Tibial artery (tissue), 4 donors: ENCODE measurements at regions not wholly inside any gene's neighbourhood (a gene's known extent, or its start where the extent isn't known, plus 50 kb on each side); places are given as distances from the start of the nearest gene placed in this dataset.
A peak's percentile ranks its signal among the peaks of the same experiment; 100 is the strongest.
"Not testable (repeated sequence)": the region's sequence is repeated elsewhere in the genome, so short reads cannot be mapped to it uniquely, and the experiment has no call there.

Experiments
- DNase-seq, 2 donors: peaks; one replicate each; pipeline ENCODE4 v3.0.0-alpha.2; 2019
- H3K27ac ChIP-seq, 2 donors: fragments of 200-600 bp; sonication (generic) in 1 of 2; 1 replicate in 1 of 2; 2 replicates in 1 of 2; pipeline ENCODE4 v1.5.1; 2018 to 2019; ENCODE audit warnings: mild to moderate bottlenecking in 1 of 2
- H3K27me3 ChIP-seq, 2 donors: fragments of 200-600 bp; sonication (generic) in 1 of 2; one replicate each; pipeline versions ENCODE4 v1.5.1 to v1.6.0; 2016 to 2019
- H3K36me3 ChIP-seq, 3 donors: fragments of 200-600 bp; sonication (generic) in 2 of 3; one replicate each; pipeline ENCODE4 v1.5.1; 2016 to 2019; ENCODE audit warnings: mild to moderate bottlenecking in 2 of 3
- H3K4me1 ChIP-seq, 4 donors: fragments of 200-600 bp; sonication (generic) in 2 of 4; 1 replicate in 3 of 4; 2 replicates in 1 of 4; pipeline ENCODE4 v1.5.1; 2016 to 2019
- H3K4me3 ChIP-seq, 2 donors: fragments of 200-600 bp; sonication (generic) in 1 of 2; 1 replicate in 1 of 2; 2 replicates in 1 of 2; pipeline ENCODE4 v1.5.1; 2018 to 2019; ENCODE audit warnings: mild to moderate bottlenecking in 2 of 2
- H3K9me3 ChIP-seq, 3 donors: fragments of 200-600 bp; sonication (generic) in 1 of 3; one replicate each; pipeline ENCODE4 v1.5.1; 2016 to 2019
- CTCF ChIP-seq, 2 experiments: fragments of 200-600 bp in 1 of 2; fragments of 450-650 bp in 1 of 2; IDR thresholded peaks; one replicate each; pipeline ENCODE4 v1.5.1; 2017 to 2019; ENCODE audit warnings: antibody characterized with exemption in 2 of 2, mild to moderate bottlenecking in 1 of 2, moderate library complexity in 1 of 2
- intact Hi-C: fragments of 100-400 bp; cut with DNase I; formaldehyde crosslinking; loops from one replicate; pipeline ENCODE4 v1.15.0; 2023; ENCODE audit warnings: low total_unique reads

DNA sequence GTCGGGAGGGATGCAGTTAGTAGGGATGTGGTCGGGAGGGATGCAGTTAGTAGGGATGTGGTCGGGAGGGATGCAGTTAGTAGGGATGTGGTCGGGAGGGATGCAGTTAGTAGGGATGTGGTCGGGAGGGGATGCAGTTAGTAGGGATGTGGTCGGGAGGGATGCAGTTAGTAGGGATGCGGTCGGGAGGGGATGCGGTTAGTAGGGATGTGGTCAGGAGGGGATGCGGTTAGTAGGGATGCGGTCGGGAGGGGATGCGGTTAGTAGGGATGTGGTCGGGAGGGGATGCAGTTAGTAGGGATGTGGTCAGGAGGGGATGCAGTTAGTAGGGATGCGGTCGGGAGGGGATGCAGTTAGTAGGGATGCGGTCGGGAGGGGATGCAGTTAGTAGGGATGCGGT is 96.2 kb downstream of the BDH1 start:
- H3K27ac ChIP-seq, intact Hi-C loops, H3K27me3 ChIP-seq, H3K4me3 ChIP-seq, H3K36me3 ChIP-seq, H3K9me3 ChIP-seq, DNase-seq: not testable (repeated sequence)
- peaks cover 0 to 12% (median 3%) of the 10 kb centered on the region in 4 donors for H3K4me1 ChIP-seq

DNA sequence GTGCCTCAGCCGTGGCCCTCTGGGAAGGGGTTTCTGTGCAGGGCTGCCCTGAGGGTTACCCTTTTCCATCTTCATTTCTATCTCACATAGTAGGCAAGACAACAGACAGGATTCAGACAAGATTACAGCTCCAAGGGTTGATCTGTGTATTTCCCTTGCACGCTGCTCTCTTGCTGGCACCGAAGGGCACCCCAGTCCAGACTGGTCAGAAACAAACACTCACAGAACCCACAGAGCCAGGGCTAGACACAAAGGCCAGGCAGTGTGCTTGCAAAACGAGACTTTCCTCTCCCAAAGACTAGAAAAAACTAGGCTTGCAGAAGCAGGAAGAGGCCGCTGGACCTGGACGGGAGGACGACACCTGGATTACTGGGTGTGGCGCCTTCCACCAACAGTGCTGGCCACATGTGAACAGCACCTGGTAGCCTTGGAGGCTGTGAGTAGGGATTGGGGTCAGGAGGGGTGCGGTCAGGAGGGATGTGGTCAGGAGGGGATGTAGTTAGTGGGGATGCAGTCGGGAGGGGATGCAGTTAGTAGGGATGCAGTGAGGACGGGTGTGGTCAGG is 96.8 kb downstream of the BDH1 start:
- Histone ChIP-seq H3K27ac (no peak overlapping the region), H3K4me3 (no peak overlapping the region), H3K9me3 (no peaks in the 10 kb centered on the region), H3K4me1 (peaks cover 0 to 12% (median 3%) of the 10 kb centered on the region in 4 donors), H3K36me3 (no peaks in the 10 kb centered on the region), H3K27me3 (no peaks in the 10 kb centered on the region)
- no peak for DNase-seq
- intact Hi-C loops: no loop called here
- no peak for TF ChIP-seq CTCF (IDR thresholded peaks at IDR 0.05)

DNA sequence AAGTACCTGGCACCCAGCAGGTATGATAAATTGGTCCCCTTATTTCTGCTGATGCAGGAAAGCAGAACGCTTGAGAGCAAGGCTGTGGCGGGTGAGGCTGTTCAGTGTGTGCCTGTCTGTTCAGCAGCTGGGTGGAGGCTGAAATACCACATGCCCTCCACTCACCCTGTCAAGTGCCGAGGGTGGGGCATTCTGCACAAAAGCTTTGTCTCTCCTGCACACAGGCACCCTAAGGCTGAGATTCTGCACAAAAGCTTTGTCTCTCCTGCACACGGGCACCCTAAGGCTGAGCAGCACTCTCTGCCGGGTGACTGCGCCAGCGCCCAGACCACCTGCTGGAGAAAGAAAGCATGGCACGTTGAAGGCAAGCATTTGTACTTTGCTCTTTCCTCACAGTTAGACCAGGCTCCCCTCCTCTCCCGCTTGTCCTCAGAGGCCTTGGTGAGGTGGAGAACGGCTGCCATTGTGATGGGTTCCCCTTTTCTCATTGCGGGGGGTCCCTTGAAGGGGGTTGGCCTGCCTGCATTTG is 97.5 kb downstream of the BDH1 start:
- Histone ChIP-seq H3K36me3 (no peaks in the 10 kb centered on the region), H3K4me3 (no peak overlapping the region), H3K9me3 (no peaks in the 10 kb centered on the region), H3K27ac (no peak overlapping the region), H3K27me3 (no peaks in the 10 kb centered on the region), H3K4me1 (peaks cover 0 to 12% (median 3%) of the 10 kb centered on the region in 4 donors)
- intact Hi-C loops: no loop called here
- DNase-seq: no peak
- peak in 1 of 2 experiments; percentile 16 for TF ChIP-seq CTCF (IDR thresholded peaks at IDR 0.05)

DNA sequence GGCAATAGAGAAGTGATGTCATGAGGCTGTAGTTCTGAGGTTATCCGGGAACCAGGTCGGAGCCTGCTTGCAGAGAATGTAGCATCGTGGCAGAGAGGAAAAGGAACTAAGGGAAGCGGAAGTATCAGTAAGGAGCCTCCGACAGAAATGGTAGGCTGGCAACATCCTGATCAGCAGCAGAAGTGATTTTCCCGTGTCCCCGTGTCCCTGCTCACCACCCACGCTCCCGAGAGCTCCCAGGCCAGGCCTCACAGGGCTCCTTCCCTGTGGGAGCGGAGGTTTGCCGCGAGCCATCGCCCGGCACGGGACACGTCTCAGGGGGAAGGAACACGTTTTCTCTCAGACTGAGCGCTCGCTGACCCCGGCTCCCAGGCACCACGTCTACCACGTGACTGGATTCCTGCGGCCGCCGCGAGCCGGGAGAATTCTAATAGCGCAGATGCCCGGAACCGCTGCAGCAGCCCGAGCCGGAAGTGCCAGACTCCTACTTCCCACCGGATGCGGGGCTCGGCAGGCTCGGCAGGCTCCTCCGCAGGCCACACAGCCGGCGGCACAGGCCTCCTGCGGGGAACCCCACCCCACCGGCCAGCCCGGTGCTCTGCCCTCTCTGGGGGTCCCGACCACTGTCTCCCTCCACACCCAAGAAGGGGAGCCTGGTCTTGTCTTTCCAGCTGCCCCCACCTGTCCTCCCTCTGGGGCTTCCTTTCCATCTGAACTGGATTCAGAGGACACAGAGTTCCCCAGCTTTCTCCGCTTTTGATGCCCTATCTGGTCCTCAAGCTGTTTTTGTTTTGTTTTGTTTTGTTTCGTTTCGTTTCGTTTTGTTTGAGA is 99.3 kb downstream of the BDH1 start:
- H3K27me3 ChIP-seq: no peaks in the 10 kb centered on the region
- peak; percentile 81 to 86 for DNase-seq
- no peak for TF ChIP-seq CTCF (IDR thresholded peaks at IDR 0.05)
- H3K9me3 ChIP-seq: no peaks in the 10 kb centered on the region
- H3K4me1 ChIP-seq: peaks cover 0 to 12% (median 3%) of the 10 kb centered on the region in 4 donors
- H3K36me3 ChIP-seq: no peaks in the 10 kb centered on the region
- intact Hi-C loops: no loop called here
- peak overlapping the region; percentile 30 to 45 for H3K27ac ChIP-seq
- H3K4me3 ChIP-seq: peak overlapping the region; percentile 51 to 59

DNA sequence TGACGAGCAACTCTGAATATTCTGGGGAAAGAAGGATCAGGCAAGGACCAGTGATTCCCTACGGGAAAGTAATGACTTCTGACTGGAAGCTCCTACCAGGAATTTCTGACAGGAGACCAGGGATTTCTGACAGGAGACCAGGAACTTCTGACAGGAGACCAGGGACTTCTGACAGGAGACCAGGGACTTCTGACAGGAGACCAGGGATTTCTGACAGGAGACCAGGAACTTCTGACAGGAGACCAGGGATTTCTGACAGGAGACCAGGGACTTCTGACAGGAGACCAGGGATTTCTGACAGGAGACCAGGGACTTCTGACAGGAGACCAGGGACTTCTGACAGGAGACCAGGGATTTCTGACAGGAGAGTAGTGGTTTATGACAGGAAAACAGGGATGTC is 100.9 kb downstream of the BDH1 start:
- H3K9me3 ChIP-seq, DNase-seq, H3K36me3 ChIP-seq, H3K27ac ChIP-seq, H3K4me3 ChIP-seq, H3K27me3 ChIP-seq, intact Hi-C loops: not testable (repeated sequence)
- H3K4me1 ChIP-seq: peaks cover 0 to 12% (median 3%) of the 10 kb centered on the region in 4 donors

GRCh38 chr3:197454014-197454413 is 101.8 kb downstream of the BDH1 start:
- H3K36me3 ChIP-seq: no peaks in the 10 kb centered on the region
- intact Hi-C loops: no loop called here
- H3K4me1 ChIP-seq: peaks cover 0 to 12% (median 3%) of the 10 kb centered on the region in 4 donors
- no peak for TF ChIP-seq CTCF (IDR thresholded peaks at IDR 0.05)
- no peak for DNase-seq
- H3K9me3 ChIP-seq: no peaks in the 10 kb centered on the region
- H3K27me3 ChIP-seq: no peaks in the 10 kb centered on the region
- no peak overlapping the region for H3K4me3 ChIP-seq
- H3K27ac ChIP-seq: no peak overlapping the region
